KBM-7 (cell line): ENCODE measurements at regions not wholly inside any gene's neighbourhood (a gene's known extent, or its start where the extent isn't known, plus 50 kb on each side); places are given as distances from the start of the nearest gene placed in this dataset.
A peak's percentile ranks its signal among the peaks of the same experiment; 100 is the strongest.

ENCODE experiments used
- DNase-seq: peaks from one replicate; pipeline ENCODE4 v3.0.0-alpha.2; 2015
- in situ Hi-C: fragments of 300-500 bp; cut with MboI; formaldehyde crosslinking; loops from 2 replicates; pipeline ENCODE4 v1.14.3; 2020; ENCODE audit warnings: low sequenced_read_pairs, low pct_unique_long_range_greater_than_20kb, mixed read lengths

DNA sequence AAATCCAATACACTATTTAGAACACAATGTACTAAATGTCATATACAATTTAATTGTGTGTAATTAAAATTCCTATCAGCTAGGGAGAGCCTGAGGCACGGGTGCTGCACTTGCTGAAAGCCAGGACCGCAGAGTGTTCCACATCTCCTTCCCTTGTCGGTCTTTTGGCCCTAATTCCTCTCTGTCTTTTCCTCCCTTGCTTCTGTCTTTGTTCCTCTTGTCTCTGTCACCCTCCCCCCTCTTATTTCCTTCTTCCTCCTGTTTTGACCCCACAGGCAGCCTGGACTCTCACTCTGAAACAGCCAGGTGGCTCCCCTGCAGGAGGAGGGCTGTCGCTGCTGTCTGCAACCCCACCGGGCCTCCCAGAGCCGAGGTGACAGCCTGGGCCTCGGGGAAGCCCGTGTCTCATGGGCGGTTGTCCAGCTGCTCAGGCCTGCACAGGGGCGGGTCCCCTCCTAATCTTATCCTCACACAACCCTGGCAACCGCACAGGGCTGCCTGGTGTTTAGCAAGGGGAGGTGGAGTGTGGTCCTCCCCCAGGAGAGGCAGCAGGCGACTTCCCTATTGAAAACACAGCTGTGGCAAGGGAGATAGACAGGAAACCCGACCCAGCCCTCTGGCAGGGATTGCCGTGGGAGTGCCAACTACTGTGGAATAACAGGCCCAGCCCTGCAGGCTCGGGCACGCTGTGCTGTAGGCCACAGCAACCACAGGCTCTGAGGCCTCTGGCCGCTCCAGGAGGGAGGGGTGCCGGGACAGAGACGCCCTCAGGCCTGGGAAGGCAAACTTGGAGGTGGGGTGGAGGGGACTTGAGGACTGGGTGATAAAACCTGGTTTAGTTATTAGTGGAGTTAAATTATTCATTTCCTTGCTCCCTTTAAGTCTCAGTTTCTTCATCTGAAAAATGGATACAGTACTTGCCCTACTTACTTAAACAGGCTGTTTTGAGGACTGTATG, 68.8 kb upstream of the WDR26 start:
- DNase-seq = peak; percentile 99
- in situ Hi-C loops = loop anchor here (25.0 kb wide), 1 partner anchor 359 kb away; no protein-coding TSS in a partner anchor

DNA sequence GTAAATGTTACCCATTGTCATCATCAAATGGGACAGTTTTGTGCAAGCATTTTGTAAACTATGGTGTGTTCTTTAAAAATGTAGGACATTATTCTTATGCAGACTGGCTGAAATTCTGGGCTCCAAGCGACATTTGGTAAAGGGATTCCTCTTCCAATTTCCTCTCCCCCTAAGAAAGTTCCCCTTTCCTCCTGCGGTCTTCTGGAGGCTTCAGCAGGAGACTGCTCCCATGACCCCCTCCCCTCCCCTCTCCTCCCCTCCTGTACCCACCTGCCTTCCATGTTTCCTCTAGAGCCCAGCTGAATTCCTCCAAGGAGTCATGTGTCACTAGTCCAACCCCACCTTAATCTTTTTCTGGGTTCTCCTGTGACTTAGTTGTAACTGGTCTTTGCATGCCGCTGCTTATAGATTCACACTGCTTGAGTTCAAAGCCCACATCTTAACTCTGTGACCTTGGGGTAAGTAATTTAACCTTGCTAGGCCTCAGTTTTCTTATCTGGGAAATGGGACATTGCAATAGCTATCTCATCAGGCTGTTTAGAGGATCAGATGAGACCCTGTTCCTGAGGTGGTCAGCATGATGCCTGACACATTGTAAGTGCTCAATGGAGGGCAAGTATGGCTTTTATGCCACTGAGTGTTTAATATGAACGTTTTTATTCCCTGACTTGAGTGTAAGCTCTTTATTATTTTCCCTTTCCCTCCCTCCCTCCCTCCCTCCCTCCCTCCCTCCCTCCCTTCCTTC, 69.9 kb upstream of the WDR26 start:
- no peak for DNase-seq

DNA sequence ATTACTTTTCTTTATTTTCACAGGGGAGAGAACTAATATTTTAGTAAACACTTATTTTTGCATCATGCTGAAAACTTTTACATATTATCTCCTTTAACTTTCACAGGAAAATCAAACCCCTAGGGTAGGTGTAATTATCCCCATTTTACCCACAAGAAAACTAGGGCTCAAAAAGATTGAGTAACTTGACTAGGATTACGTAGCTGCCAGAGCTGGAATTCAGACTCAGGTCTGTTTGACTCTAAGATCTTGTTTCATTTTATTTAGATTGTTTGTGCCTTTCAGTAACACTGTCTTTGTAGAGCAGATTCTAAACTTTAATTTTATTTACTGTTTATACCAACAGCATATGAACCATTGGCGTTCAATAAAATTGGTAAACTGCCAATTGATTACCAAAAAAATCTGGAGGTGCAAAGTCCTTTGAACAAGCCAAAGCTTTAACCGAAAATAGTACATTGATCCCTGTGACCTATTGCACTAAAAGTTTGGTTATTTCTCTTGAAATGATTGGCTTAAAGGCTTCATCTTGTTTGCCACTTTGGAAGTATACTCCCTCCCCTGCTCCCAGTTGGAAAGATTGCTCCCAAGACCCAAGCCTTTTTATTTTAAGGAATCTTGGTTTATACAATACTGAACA, 71.0 kb upstream of the WDR26 start:
- in situ Hi-C loops = loop anchor here (25.0 kb wide), 1 partner anchor 357 kb away; no protein-coding TSS in a partner anchor

More for the DNA sequence above, 69.9 kb upstream of the WDR26 start:
- in situ Hi-C loops = loop anchor here (25.0 kb wide), 1 partner anchor 358 kb away; no protein-coding TSS in a partner anchor

DNA sequence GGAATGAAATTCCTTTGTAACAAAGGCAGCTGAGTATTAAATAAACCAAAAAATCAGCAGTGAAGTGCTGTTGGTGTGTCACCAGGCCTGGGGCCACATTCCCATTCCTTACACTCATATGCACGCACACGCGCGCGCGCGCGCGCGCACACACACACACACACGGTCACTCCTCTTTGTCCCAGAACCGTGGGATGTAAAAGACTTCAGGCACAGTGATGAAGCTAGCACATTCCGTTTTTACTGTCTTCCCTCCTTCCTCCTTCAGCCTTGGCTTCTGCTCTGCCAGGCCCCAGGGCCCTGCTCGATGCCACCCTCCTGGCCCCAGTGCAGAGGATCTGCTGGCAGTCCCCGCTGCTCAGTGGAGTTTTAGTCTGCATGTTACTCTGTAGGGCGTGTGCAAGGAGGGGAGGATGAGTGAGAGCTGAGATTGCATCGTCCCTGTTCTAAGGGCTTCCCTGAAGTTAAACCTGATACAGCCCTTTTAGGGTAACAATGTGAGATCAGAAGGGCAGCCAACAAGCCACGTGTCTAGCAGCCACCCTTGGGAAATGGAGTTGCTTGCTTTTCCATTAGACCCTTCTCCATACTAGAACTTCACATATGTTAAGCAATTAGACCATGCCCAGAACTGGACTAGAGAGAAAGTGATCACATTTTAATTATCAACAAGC, 71.7 kb upstream of the WDR26 start:
- in situ Hi-C loops = loop anchor here (25.0 kb wide), 1 partner anchor 356 kb away; no protein-coding TSS in a partner anchor
- no peak for DNase-seq

More for the DNA sequence above, 71.0 kb upstream of the WDR26 start:
- DNase-seq = no peak

DNA sequence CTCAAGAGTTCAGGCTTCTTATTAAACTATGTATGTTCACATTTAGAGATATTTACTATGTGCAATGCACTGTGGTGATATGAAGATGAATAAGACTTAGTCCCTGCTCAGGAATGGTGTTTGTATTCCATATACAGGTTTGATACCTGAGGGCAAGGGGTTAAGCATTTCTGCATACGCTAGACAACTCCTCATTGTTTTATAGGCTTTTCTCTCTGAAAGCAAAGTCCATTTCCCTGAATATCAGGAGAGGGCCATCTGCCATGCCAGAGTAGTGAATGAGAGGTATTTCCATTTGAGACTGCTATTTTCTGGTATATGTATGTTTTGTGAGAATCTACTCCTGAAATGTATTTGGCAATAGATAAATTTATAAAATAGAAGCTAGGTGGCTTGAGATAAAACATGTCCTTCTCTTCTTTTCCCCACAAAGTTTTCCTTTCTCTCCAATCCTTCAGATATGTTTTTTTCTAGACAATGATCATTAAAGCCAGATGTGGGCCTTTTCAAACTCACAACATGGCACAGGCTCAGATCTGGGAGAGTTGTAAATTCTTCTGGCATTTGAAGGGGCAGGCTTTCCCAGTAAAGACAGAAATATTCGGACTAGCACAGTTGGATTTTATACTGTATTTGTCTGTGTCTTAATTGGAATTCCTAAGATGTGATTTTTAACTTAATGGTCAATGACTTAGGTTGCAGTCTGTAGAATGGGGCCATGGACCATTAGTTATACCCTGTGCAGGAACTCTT, 73.3 kb upstream of the WDR26 start:
- DNase-seq = no peak
- in situ Hi-C loops = loop anchor here (25.0 kb wide), 1 partner anchor 354 kb away; no protein-coding TSS in a partner anchor

DNA sequence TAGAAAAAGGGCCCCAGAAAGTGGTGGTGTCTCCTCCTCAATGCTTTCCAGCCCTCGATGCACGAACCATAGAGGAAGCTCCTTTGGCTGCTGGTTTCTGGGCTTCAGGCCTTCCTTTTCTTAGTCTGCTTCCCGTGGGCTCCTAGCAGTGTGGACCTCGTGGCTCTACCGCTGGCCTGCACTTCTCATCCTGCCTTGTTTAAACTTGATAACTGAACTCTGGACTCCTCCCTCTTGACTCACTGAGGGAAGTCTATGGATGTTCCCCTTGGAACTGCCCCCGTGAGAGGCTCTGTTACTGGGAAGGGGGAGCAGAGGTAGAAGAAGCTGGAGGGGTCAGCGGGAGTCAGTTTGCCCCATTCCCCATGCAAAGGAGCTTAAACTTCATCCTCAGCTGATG, 75.3 kb upstream of the WDR26 start:
- in situ Hi-C loops = loop anchor here (25.0 kb wide), 1 partner anchor 352 kb away; no protein-coding TSS in a partner anchor
- DNase-seq = no peak

DNA sequence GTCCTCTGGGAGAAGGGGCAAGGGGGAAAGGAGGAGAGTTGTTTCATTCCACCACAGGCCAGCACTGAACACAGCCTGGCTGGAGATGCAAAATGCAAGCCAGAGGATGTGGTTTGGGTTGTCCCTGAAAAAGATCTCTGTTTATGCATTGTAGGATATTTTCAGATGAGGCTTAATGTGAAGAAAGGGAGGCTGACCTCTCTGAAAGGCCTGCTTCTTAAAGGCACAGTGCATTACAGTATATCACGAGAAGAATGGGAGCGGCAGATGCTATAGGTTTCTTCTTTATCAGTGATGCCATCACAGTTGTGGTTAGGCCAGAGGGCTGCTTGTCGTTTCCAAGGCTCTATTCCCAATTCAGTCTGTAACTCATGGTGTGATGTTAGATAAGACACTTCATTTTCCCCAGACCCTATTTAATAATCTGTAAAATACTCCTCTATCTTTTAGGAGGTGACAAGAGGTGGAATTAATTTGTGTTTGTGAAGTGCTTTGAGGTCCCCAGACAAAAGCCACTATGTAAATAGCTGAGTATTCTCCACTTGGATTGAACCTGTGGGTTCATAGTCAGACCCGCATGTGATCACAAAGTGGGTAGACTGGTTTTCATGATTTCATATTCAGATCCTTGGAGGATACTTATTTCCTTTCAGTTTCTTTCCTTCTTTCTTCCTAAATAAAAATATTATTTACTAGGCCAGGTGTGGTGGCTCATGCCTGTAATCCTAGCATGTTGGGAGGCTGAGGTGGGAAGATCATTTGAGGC, 76.5 kb upstream of the WDR26 start:
- DNase-seq = peak; percentile 43
- in situ Hi-C loops = loop anchor here (25.0 kb wide), 1 partner anchor 351 kb away; no protein-coding TSS in a partner anchor

DNA sequence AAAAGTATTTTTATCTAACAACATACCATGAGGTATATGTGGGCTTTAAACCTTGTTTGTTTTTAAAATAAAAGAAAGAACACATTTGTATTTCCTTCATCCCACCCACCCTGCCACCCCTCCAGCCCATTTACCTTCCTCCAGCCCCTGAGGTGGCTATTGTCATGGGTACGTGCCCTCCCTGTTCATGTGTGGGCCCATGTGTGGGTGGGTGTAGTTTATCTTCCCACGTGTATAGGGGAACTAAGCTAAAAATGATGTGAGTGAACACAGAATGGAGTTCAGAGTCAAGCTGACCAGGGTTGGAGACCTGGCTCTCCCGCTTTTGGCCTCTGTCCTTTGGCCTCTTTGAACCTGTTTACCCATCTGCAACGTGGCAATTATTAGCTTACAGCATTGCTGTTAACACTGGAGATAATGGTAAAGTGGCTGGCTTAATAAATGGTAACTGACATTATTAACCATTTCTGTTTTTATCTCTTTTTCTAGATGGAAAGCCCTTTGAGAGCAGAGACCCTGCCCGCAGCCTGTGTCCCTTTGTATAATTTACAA, 78.1 kb upstream of the WDR26 start:
- in situ Hi-C loops = loop anchor here (25.0 kb wide), 1 partner anchor 350 kb away; no protein-coding TSS in a partner anchor
- DNase-seq = no peak

DNA sequence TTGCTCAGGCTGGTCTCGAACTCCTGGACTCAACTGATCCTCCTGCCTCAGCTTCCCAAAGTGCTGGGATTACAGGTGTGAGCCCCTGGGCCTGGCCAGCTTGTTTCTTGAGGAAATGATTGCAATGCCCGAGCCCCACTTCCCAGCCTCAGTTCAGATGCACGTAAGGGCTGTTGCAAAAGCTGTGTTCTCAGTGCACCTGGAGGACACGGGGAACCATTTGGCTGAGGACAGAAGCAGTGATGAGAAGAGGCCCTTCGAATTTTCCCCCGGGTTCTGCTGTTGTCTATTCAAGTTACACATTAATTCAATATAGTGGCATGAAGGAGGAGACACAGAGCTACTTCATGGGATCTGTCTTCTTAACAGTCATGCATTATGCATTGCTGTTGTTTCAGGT, 78.8 kb upstream of the WDR26 start:
- in situ Hi-C loops = loop anchor here (25.0 kb wide), 1 partner anchor 349 kb away; no protein-coding TSS in a partner anchor
- no peak for DNase-seq

DNA sequence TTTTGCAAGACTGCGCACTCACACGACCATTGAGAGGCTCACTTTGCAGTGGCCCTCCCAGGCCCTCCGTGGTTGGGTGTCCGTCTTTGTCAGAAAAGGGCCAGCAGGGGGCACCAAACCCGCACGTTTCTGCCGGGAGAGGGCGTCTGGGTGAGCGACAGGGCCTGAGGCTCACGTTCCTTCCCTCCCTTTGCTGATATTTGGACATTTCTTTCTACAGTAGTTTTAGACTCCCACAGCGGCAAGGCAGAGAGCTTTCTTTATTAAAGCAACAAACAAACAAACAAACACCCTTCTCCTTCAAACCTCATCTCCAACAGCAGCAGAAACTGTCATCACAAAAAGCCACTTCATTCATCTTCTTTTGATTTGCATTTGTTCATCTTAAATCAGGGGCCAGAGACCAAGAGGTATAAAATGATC, 79.2 kb upstream of the WDR26 start:
- in situ Hi-C loops = loop anchor here (25.0 kb wide), 1 partner anchor 349 kb away; no protein-coding TSS in a partner anchor
- DNase-seq = peak; percentile 88

DNA sequence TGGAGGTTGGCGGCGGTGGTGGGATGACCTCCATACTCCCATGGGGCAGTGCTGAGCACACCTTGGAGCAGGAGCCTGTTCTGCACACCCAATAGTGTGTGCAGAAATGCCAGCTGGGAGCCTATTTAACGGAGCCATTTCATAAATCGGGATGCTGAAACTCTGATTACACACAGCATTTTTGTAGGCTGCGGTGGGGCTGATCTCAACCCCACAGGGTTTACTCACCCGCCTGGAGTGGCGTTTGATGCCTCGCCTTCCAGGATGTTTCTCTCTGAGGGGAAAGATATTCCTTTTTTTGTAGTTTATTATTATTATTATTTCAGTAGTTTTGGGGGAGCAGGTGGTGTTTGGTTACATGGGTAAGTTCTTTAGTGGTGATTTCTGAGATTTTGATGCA, 82.6 kb upstream of the WDR26 start:
- DNase-seq = no peak
- in situ Hi-C loops = loop anchor here (25.0 kb wide), 1 partner anchor 345 kb away; no protein-coding TSS in a partner anchor

DNA sequence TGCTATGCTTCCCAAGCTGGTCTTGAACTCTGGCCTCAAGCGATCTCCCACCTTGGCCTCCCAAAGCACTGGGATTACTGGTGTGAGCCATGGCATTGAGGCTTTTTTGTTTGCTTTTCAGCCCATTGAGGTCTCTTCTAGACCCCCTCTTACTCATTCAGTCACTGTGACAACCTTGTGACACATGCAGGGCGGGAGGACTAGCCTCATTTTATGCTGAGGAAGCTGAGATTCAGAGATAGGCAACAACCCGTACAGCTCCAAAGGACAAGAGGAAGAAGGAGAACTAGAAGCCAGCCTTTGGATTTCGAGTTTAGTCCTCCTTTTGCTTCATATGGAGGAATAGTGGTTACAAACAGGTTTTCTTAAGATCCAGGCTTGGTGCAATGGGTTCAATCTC, 83.9 kb upstream of the WDR26 start:
- DNase-seq = no peak

DNA sequence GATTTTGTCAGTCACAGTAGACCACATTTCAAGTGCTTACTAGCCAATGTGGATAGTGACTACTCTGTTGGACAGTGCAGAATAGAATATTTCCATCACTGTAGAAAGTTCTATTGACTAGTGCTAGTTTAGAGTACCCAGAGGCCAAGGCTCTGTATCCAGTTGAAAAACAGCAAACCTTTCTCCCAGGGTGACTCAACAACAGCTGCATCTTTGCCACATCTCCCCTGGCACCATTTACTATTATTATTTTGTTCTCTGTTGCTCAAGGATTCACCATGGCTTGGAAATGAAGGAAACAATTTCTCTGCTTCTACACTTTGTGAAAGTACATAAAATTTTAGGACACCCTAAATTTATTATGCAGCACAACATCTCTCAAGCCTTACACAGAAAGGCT, 85.3 kb upstream of the WDR26 start:
- in situ Hi-C loops = loop anchor here (25.0 kb wide), 1 partner anchor 342 kb away; no protein-coding TSS in a partner anchor
- DNase-seq = no peak

More for the DNA sequence above, 83.9 kb upstream of the WDR26 start:
- in situ Hi-C loops = loop anchor here (25.0 kb wide), 1 partner anchor 344 kb away; no protein-coding TSS in a partner anchor

DNA sequence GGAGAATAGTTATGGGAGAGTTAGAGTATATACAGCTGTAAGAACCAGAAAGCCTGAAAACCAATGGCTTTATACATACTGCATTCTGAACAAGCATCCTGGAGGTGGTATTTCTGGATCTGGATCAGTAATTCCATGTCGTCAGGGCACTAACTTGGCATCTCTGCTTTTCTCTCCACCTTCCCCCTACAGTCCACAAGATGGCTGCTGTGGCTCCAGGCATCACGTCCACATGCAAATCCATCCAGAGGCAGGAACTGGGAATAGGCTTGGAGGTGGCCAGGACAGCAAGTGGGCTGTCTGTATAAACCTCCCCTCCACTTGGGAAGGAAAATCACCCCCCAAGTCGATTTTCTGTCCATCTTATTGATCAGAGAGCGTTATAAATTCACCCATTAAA, 86.2 kb upstream of the WDR26 start:
- no peak for DNase-seq
- in situ Hi-C loops = loop anchor here (25.0 kb wide), 1 partner anchor 341 kb away; no protein-coding TSS in a partner anchor

DNA sequence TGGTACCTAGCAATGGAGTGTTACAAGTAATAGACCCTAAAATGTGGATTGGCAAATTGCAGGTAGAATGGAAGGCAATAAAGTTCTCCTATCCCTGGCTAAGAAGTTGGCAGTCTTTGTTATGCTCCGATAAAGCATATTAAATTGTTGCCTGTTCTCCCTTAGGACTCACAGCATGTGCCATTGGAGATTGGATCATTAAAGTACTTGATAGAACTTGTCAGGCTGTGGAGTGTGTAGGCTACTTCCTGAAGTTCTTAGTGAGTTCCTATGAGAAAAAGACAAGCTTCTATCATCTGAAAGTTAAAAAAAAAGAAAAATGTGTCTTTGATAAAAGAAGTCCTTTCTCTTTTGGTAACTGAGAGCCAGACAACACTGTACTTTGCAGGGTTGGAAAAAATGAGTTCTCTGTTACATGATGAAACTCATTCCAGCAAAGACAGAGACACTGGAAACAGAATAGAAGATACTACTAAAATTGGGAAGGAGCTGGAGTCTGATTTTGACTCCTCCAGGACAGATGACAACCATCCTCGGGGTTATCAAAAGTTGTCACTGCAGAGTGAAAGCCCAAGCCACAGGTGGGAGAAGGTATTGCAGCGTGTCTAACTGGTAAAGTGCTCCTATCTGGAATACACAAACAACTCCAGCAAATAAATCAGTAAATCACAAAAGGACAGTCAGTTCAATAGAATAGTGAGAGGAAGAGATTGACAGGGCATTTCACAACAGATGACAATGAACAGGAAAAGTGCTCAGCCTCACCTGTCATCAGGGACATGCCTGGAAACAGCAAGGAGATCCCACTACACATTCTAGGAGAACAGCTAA, 87.5 kb upstream of the WDR26 start:
- in situ Hi-C loops = loop anchor here (25.0 kb wide), 1 partner anchor 340 kb away; no protein-coding TSS in a partner anchor
- no peak for DNase-seq

DNA sequence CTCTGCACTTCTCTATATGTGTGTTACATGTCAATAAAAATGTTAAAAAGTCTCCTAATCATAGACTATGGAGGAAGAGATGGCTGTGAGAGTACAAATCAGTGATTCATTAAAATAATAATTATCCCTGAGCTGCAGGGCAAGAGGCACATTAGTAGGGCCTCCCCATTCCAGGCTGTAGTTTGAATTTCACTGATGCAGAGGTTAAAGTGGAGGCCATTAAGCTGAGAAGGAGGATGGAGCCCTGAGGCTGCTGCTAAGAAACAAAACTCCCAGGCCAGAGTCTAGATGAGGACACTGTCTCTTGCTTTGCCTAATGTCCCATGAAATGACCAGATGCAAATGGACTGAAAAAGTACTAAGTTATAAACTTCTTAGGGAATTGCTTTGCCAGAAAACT, 89.1 kb upstream of the WDR26 start:
- DNase-seq = no peak
- in situ Hi-C loops = loop anchor here (25.0 kb wide), 1 partner anchor 339 kb away; no protein-coding TSS in a partner anchor
